ENCODE measurements at regions not wholly inside any gene's neighbourhood (a gene's known extent, or its start where the extent isn't known, plus 50 kb on each side); places are given as distances from the start of the nearest gene placed in this dataset.

GRCh38 chr3:78087134-78087533, 1047.2 kb downstream of the ROBO2 start:
- Histone ChIP-seq H3K4me1 (ENCODE audit: control insufficient read depth, extremely low read depth, insufficient read depth, low read length) (no peaks in the 10 kb centered on the region), H3K9me3 (replicated peaks; ENCODE audit: control insufficient read depth, insufficient read depth, low read length) (no peaks in the 10 kb centered on the region), H3K36me3 (ENCODE audit: control insufficient read depth in 2 of 2, extremely low read depth in 1 of 2, insufficient read depth in 2 of 2, low read length in 2 of 2) (no peaks in the 10 kb centered on the region), H3K9ac (replicated peaks; ENCODE audit: extremely low read depth, insufficient read depth, low read length) (no peak overlapping the region), H3K4me3 (replicated peaks in 1 of 3; ENCODE audit: insufficient read depth in 1 of 3, low read depth in 1 of 3, low read length in 3 of 3) (no peak overlapping the region), H3K27me3 (ENCODE audit: control insufficient read depth in 2 of 2, insufficient read depth in 2 of 2, low read length in 2 of 2) (no peaks in the 10 kb centered on the region), H3K27ac (ENCODE audit: insufficient read depth, low read depth, low read length) (no peak overlapping the region), H3K9me1 (replicated peaks; ENCODE audit: control insufficient read depth, extremely low read depth, insufficient read depth, low read length) (no peaks in the 10 kb centered on the region), H2AFZ (ENCODE audit: low read depth, low read length) (no peak overlapping the region), H3K4me2 (ENCODE audit: insufficient read depth, low read length) (no peak overlapping the region), H4K20me1 (replicated peaks; ENCODE audit: control insufficient read depth, extremely low read depth, insufficient read depth, low read length) (no peaks in the 10 kb centered on the region), H3K79me2 (ENCODE audit: control insufficient read depth, insufficient read depth, low read length) (no peaks in the 10 kb centered on the region)
- intact Hi-C loops (cut with micrococcal nuclease) (no loop called here), dilution Hi-C loops (cut with MboI; ENCODE audit: extremely low pct_ligation_motif_present, low sequenced_read_pairs) (no loop called here)
- ChIA-PET POLR2A (no interaction called here), CTCF (no interaction called here)
- BruUV-seq (replicated peaks): no TSS peak
- DNase-seq (ENCODE audit: low read depth, low spot score): no peak
- TF ChIP-seq GATA2 (IDR thresholded peaks at IDR 0.05; ENCODE audit: insufficient read depth, insufficient read length, low read depth, low read length) (no peak), JUN (IDR thresholded peaks at IDR 0.05; ENCODE audit: borderline replicate concordance, insufficient read depth, insufficient read length, low read depth) (no peak), POLR2AphosphoS5 (IDR thresholded peaks at IDR 0.05; ENCODE audit: insufficient read depth, low read depth, low read length) (no peak)
- FAIRE-seq: no peak

- dilution Hi-C loops (cut with MboI; ENCODE audit: extremely low pct_ligation_motif_present, low sequenced_read_pairs): no loop called here
- H3K36me3 ChIP-seq (ENCODE audit: control insufficient read depth in 2 of 2, extremely low read depth in 1 of 2, insufficient read depth in 2 of 2, low read length in 2 of 2): no peaks in the 10 kb centered on the region
- no peak overlapping the region for H3K27ac ChIP-seq (ENCODE audit: insufficient read depth, low read depth, low read length)
- TF ChIP-seq EZH2 (IDR thresholded peaks at IDR 0.05; ENCODE audit: borderline replicate concordance, low read depth, low read length, severe bottlenecking) (no peak), POLR2AphosphoS5 (IDR thresholded peaks at IDR 0.05; ENCODE audit: insufficient read depth, low read depth, low read length) (no peak), POLR2A (IDR thresholded peaks at IDR 0.05; ENCODE audit: low read depth, low read length) (no peak)
- intact Hi-C loops (cut with micrococcal nuclease): no loop called here
- no peak overlapping the region for H3K9ac ChIP-seq (replicated peaks; ENCODE audit: extremely low read depth, insufficient read depth, low read length)
- H3K27me3 ChIP-seq (ENCODE audit: control insufficient read depth in 2 of 2, insufficient read depth in 2 of 2, low read length in 2 of 2): no peaks in the 10 kb centered on the region
- H3K4me1 ChIP-seq (ENCODE audit: control insufficient read depth, extremely low read depth, insufficient read depth, low read length): no peaks in the 10 kb centered on the region
- FAIRE-seq (no peak), DNase-seq (ENCODE audit: low read depth, low spot score) (no peak)
- POLR2A ChIA-PET: no interaction called here
- CTCF ChIA-PET: interaction anchor here (0.9 to 1.5 kb wide), 2 partner anchors 9 to 28 kb away, joined by 3 read pairs; no protein-coding TSS in a partner anchor
- H3K79me2 ChIP-seq (ENCODE audit: control insufficient read depth, insufficient read depth, low read length): no peaks in the 10 kb centered on the region
- no peak overlapping the region for H3K4me3 ChIP-seq (replicated peaks in 1 of 3; ENCODE audit: insufficient read depth in 1 of 3, low read depth in 1 of 3, low read length in 3 of 3)
- H2AFZ ChIP-seq (ENCODE audit: low read depth, low read length): no peak overlapping the region
- no peaks in the 10 kb centered on the region for H3K9me3 ChIP-seq (replicated peaks; ENCODE audit: control insufficient read depth, insufficient read depth, low read length)
- H3K9me1 ChIP-seq (replicated peaks; ENCODE audit: control insufficient read depth, extremely low read depth, insufficient read depth, low read length): no peaks in the 10 kb centered on the region
- H3K4me2 ChIP-seq (ENCODE audit: insufficient read depth, low read length): no peak overlapping the region
- no TSS peak for BruUV-seq (replicated peaks)
- H4K20me1 ChIP-seq (replicated peaks; ENCODE audit: control insufficient read depth, extremely low read depth, insufficient read depth, low read length): no peaks in the 10 kb centered on the region
Observed at GRCh38 chr3:78088006-78088405, 1048.1 kb downstream of the ROBO2 start.

Measured in endothelial cell of umbilical vein (primary cell).